GM19324 (cell line): ENCODE measurements at regions not wholly inside any gene's neighbourhood (a gene's known extent, or its start where the extent isn't known, plus 50 kb on each side); places are given as distances from the start of the nearest gene placed in this dataset.

ENCODE experiments used
- ATAC-seq: cut with Tn5 transposase; IDR thresholded peaks from one replicate; pipeline ENCODE4 v1.9.1; 2021; ENCODE audit warnings: mild to moderate bottlenecking, moderate library complexity; ENCODE audit not compliant: unreplicated experiment, low FRiP score

DNA sequence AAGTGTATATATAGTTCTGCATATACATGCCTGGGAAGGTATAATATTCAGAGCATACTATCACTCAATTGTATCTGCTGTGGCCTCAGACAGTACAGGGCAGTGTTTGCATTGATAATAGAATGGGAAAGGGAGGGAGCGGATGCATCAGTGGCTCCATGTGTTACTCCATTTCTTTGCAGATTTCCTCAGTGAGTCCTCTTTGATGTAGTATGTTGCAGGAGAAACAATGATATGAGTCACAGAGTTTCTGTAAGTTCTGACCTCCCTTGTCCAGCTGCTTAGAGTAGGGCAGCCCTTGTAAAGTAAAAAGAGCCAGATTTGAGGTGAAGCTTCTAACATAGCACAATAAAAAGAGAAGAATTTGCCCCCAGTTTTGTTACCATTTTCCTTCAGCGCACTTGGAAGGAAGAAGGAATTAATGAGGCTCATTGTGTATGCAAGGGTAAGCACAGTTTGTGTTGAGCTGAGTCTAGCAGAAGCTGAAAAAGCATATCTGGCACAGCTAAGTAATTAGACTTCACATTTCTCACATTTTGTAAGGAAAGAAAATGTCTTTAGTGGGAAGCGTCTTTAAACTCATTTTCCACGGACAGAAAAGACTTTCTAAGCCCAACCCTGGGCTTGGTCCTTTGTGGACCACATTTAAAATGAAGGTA is 555.8 kb upstream of the IL12A start:
- no peak for ATAC-seq

DNA sequence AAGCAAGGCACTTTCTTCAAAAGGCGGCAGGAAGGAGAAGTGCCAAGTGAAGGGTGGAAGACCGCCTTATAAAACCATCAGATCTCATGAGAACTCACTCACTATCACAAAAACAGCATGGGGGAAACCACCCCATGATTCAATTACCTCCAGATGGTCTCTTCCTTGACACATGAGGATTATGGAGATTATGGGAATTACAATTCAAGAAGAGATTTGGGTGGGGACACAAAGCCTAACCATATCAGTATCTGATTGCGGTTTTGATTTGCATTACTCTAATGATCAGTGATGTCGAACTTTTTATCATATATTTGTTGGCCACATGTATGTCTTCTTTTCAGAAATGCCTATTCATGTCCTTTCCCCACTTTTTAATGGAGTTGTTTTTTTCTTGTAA is 549.3 kb upstream of the IL12A start:
- ATAC-seq: no peak

- no peak for ATAC-seq
These were observed 547.4 kb upstream of the IL12A start for GRCh38 chr3:159441279-159441678.

- ATAC-seq: no peak
These were observed 545.4 kb upstream of the IL12A start for GRCh38 chr3:159443266-159443665.

- no peak for ATAC-seq
These were observed 540.8 kb upstream of the IL12A start for GRCh38 chr3:159447841-159448240.

- ATAC-seq: no peak
These were observed 539.7 kb upstream of the IL12A start for GRCh38 chr3:159448902-159449301.

DNA sequence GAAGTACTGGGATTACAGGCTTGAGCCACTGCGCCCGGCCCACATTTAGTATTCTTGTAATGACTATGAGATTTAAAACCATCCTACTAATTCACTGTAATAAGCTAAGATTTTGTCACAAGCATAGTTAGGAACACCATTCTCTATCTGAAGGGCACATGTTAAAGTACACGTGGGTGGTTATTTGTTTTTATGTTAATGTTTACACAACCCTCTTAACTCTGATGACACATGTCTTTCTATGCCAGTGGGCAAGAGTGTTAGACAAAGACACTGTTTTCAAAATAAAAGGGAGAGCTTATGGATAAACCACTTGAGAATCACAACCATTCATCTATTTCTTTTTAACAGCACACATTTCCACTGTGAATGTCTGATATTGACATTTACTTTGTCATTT is 537.6 kb upstream of the IL12A start:
- no peak for ATAC-seq

DNA sequence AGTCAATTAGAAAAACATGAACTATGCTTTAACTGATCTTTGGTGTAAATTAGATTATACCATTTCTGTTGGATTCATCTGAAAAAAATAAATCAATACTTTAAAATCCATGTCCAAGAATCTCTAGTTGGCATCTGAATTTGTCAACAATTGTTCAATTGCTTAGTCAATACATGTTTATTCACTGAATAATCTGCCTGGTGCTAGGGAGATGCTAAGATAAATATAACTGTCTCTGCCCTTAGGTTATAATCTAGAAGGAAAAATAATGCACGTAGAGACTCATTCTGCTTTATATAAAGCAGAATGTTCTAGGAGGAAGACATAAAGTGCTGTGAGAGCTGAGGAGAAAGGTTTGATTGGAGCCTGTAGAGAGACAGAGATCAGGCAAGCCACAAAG is 537.2 kb upstream of the IL12A start:
- ATAC-seq: no peak

DNA sequence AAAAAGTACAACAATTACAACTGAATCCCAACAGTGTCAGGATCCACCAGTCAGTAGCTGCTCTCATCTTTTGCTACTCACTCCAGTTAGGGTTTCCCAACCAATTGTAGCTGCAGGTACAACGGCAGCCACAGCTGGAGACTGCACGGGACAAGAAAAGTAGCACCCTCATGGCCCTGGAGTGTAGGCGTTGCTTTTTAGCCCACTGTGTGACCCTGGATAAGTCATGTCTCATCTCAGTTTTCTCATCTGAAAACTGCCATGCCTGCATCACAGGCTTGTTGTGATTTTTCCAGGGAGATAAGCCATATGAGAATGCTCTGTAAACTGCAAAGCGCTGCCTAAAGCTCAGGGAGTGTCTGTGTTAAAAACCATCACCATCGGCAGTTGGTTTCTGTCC is 535.6 kb upstream of the IL12A start:
- ATAC-seq: no peak

- ATAC-seq: no peak
These were observed 534.7 kb upstream of the IL12A start for GRCh38 chr3:159453945-159454344.

DNA sequence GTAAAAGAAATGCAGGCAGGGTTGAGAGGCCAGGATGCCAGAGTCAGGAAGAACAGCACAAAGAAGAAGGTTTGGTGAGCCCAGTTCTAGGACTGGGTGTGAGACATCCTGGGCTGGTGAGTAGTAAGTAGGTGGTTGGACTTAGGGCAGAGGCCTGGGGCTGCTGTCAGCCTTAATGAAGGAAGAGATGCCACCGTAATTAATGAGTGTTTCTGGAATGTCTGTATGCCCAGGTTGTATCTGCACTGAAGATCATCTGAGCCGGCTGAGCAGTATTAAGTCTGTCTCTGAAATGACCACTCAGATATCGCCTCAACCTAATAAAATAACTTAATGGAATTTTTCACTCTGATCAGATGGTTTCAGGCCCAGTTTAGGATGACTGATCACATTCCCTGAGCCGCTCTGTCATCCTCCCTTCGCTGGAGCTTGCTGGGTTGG is 532.9 kb upstream of the IL12A start:
- ATAC-seq: no peak

DNA sequence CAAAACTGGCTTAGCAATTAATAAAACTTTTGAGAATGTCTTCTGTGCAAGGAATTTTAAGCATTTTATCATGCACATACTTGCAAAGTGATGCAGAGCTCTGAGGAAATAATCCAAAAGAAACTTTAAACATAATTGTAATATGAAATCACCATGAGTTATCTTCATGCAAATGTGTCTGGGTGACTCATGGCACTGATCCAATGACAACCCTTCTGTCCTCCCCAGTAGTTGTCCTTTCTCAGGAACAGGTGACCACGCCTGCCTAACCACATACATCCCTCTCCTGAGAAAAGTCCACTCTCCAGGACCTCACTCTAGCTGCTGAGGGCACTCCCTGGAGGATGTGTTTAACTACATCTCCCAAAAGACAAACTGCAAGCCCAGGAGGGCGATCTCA is 530.6 kb upstream of the IL12A start:
- no peak for ATAC-seq

- no peak for ATAC-seq
These were observed 529.7 kb upstream of the IL12A start for GRCh38 chr3:159458982-159459381.

GRCh38 chr3:159472611-159473010 is 516.0 kb upstream of the IL12A start:
- ATAC-seq: no peak

DNA sequence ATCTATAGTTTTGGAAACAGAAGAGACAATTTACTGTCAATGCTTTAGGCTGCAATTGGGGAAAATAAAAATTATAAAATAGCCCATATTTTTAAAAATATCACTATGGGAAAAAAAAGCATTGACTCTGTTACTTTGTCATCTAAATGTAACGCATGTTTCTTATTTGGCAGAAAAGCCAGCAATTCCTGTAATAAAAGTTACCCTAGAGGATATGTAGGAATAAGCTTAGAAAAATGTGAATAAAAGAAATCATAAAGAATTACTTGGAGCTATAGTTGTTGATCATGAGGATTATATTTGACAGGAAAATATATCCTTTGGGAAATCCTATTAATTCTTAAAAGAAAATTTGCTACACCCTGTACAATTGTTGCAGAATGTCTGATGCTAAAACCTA is 515.4 kb upstream of the IL12A start:
- ATAC-seq: no peak

DNA sequence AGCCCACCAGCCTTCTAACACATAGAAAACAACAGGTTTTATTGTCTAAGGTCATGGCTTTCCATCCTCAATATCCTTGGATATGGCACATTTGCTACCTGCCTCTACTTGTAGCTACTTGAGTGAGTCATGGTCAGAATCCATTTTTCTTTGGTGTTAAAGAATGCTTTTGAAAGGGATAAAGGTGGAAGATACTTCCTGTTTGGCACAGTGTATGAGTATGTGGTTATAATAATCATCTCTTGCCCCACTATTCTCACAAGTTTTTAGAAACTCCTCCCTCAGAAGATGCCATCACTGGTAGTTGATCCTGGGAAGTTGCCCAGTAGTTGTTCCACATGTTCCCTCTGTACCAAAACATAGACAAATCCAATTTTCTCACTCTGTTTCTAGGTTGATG is 508.6 kb upstream of the IL12A start:
- ATAC-seq: no peak

DNA sequence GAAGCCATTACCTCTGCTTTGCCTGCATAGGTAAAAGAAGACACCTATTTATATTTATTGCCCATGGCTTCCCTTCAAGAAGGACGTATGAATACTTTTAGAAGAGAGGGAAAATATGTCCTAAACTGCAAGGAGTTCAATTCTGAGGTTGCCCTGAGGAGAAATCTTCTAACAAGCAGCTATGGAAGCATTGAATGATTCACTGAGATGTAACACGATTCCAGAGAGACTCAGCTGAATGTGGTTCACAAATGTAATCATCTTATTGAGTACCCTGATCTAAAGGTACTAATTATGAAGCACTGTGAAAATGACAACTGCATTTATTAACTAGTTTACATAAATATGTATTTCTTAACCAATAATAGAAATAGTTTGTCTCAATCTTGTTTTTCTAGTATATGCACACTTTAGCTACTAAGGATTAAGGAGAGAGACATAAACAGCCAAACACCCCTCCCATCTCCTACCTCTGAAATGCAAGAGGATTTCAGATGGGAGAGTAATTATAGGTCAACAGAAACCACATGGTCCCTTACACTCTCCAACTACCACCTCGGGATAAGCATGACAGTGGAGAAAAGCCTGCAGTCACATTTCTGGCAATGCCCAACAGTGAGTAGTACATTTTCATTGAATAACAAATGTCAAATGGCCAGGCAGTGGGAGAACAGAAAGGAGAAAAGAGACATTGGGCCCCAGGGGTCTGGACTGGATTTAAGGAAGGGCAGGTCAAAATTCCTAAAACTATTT is 506.2 kb upstream of the IL12A start:
- no peak for ATAC-seq

GRCh38 chr3:159482994-159483367 is 505.7 kb upstream of the IL12A start:
- ATAC-seq: no peak

- ATAC-seq: no peak
These were observed 502.1 kb upstream of the IL12A start for GRCh38 chr3:159486580-159486979.

- ATAC-seq: no peak
These were observed 501.3 kb upstream of the IL12A start for GRCh38 chr3:159487304-159487703.

DNA sequence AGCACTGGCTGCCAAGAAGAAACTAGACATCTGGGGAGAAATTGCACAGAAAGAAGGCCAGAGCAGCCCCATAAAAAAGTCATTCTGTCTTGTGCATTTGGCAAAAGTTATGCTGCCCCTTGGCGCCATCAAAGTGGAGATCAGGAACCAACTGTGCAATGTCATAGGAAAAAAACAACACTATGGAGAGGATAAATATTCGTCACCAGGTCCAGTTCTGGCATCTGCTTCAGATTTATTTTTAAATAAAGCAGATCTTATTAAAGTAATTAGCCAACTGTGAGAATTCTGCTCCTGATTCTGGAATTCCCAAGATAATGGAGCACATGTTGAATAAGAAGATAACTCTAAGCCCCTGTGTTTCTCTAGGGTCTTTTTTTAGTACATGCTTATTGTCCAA is 500.0 kb upstream of the IL12A start:
- ATAC-seq: no peak

DNA sequence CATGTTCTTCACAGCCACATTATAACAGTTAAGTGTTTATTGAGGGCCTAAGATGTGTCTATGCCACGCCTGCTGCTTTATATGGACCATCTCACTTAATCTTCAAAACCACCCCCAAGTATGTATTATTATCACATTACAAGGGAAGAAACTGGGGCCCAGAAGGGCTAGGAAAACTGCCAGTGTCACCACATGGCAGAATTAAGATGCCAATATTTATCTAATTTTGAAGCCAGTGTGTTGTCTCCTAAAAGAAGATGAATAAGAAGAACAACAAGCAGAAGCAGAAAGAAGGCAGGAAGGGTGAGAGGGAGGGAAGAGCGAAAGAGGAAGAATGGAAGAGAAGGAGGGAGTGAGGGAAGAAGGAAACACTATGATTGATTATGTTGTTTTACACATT is 491.3 kb upstream of the IL12A start:
- ATAC-seq: no peak
